ENCODE measurements at regions not wholly inside any gene's neighbourhood (a gene's known extent, or its start where the extent isn't known, plus 50 kb on each side); places are given as distances from the start of the nearest gene placed in this dataset.

- intact Hi-C loops (cut with DNase I; ENCODE audit: low total_unique reads): no loop called here
- no peak for DNase-seq (ENCODE audit: low spot score in 2 of 2)
- H3K4me1 ChIP-seq: no peaks in the 10 kb centered on the region
- TF ChIP-seq CTCF (IDR thresholded peaks at IDR 0.05) (no peak), POLR2AphosphoS5 (IDR thresholded peaks at IDR 0.05) (no peak), POLR2A (IDR thresholded peaks at IDR 0.05) (no peak)
- H3K9me3 ChIP-seq: no peaks in the 10 kb centered on the region
- H3K4me3 ChIP-seq: no peak overlapping the region
- H3K27me3 ChIP-seq: no peaks in the 10 kb centered on the region
- no peak overlapping the region for H3K27ac ChIP-seq
- H3K36me3 ChIP-seq: no peaks in the 10 kb centered on the region
Measured at GRCh38 chr13:89678466-89679121, 1668.9 kb upstream of the MIR17HG start.

- no peaks in the 10 kb centered on the region for H3K27me3 ChIP-seq
- no peaks in the 10 kb centered on the region for H3K36me3 ChIP-seq
- H3K4me3 ChIP-seq: no peak overlapping the region
- no peak for TF ChIP-seq CTCF (IDR thresholded peaks at IDR 0.05)
- TF ChIP-seq POLR2A (IDR thresholded peaks at IDR 0.05): no peak
- no peak for TF ChIP-seq POLR2AphosphoS5 (IDR thresholded peaks at IDR 0.05)
- DNase-seq (ENCODE audit: low spot score in 2 of 2): no peak
- intact Hi-C loops (cut with DNase I; ENCODE audit: low total_unique reads): no loop called here
- no peak overlapping the region for H3K27ac ChIP-seq
- no peaks in the 10 kb centered on the region for H3K9me3 ChIP-seq
- H3K4me1 ChIP-seq: no peaks in the 10 kb centered on the region
Measured at GRCh38 chr13:89684896-89685295, 1662.6 kb upstream of the MIR17HG start.

GRCh38 chr13:89686171-89686570 lies 1661.3 kb upstream of the MIR17HG start:
- Histone ChIP-seq H3K27ac (no peak overlapping the region), H3K4me3 (no peak overlapping the region), H3K27me3 (no peaks in the 10 kb centered on the region), H3K36me3 (no peaks in the 10 kb centered on the region), H3K9me3 (no peaks in the 10 kb centered on the region), H3K4me1 (no peaks in the 10 kb centered on the region)
- DNase-seq (ENCODE audit: low spot score in 2 of 2): no peak
- TF ChIP-seq CTCF (IDR thresholded peaks at IDR 0.05): no peak
- no peak for TF ChIP-seq POLR2A (IDR thresholded peaks at IDR 0.05)
- TF ChIP-seq POLR2AphosphoS5 (IDR thresholded peaks at IDR 0.05): no peak
- intact Hi-C loops (cut with DNase I; ENCODE audit: low total_unique reads): no loop called here

- Histone ChIP-seq H3K9me3 (no peaks in the 10 kb centered on the region), H3K4me3 (no peak overlapping the region), H3K27me3 (no peaks in the 10 kb centered on the region), H3K27ac (no peak overlapping the region), H3K4me1 (no peaks in the 10 kb centered on the region), H3K36me3 (no peaks in the 10 kb centered on the region)
- TF ChIP-seq POLR2AphosphoS5 (IDR thresholded peaks at IDR 0.05): no peak
- no peak for TF ChIP-seq CTCF (IDR thresholded peaks at IDR 0.05)
- TF ChIP-seq POLR2A (IDR thresholded peaks at IDR 0.05): no peak
- no peak for DNase-seq (ENCODE audit: low spot score in 2 of 2)
- intact Hi-C loops (cut with DNase I; ENCODE audit: low total_unique reads): no loop called here
Measured at GRCh38 chr13:89687066-89687465, 1660.4 kb upstream of the MIR17HG start.

- H3K4me1 ChIP-seq: no peaks in the 10 kb centered on the region
- no peak overlapping the region for H3K4me3 ChIP-seq
- no peak for DNase-seq (ENCODE audit: low spot score in 2 of 2)
- H3K36me3 ChIP-seq: no peaks in the 10 kb centered on the region
- H3K9me3 ChIP-seq: no peaks in the 10 kb centered on the region
- no peak overlapping the region for H3K27ac ChIP-seq
- TF ChIP-seq POLR2AphosphoS5 (IDR thresholded peaks at IDR 0.05): no peak
- TF ChIP-seq CTCF (IDR thresholded peaks at IDR 0.05): no peak
- TF ChIP-seq POLR2A (IDR thresholded peaks at IDR 0.05): no peak
- intact Hi-C loops (cut with DNase I; ENCODE audit: low total_unique reads): no loop called here
- H3K27me3 ChIP-seq: no peaks in the 10 kb centered on the region
Measured at GRCh38 chr13:89688918-89689317, 1658.6 kb upstream of the MIR17HG start.
